Chondrocyte (in vitro differentiated cells): ENCODE measurements at regions not wholly inside any gene's neighbourhood (a gene's known extent, or its start where the extent isn't known, plus 50 kb on each side); places are given as distances from the start of the nearest gene placed in this dataset.
"Not testable (repeated sequence)": the region's sequence is repeated elsewhere in the genome, so short reads cannot be mapped to it uniquely, and the experiment has no call there.

Source experiments
- DNase-seq: peaks from one replicate; pipeline ENCODE4 v3.0.0; 2021; ENCODE audit warnings: mixed read lengths, low spot score
- H3K27ac Mint-ChIP-seq: one replicate; pipeline ENCODE4 v1.8.0; 2021; ENCODE audit warnings: mild to moderate bottlenecking, moderate library complexity, mixed read lengths; ENCODE audit not compliant: unreplicated experiment
- H3K27me3 Mint-ChIP-seq: 2 replicates; pipeline ENCODE4 v1.8.0; 2021; ENCODE audit warnings: low read depth, mixed read lengths
- H3K36me3 Mint-ChIP-seq: 2 replicates; pipeline ENCODE4 v1.8.0; 2021; ENCODE audit warnings: low read depth, mixed read lengths
- H3K4me1 Mint-ChIP-seq: 2 replicates; pipeline ENCODE4 v1.8.0; 2021; ENCODE audit warnings: low read depth, mild to moderate bottlenecking, mixed read lengths
- H3K4me3 Mint-ChIP-seq: one replicate; pipeline ENCODE4 v1.8.0; 2021; ENCODE audit warnings: mild to moderate bottlenecking, moderate library complexity, mixed read lengths; ENCODE audit not compliant: unreplicated experiment
- H3K9me3 Mint-ChIP-seq: 2 replicates; pipeline ENCODE4 v1.8.0; 2021; ENCODE audit warnings: low read depth, mixed read lengths
- TF ChIP-seq, protein P1 (sequence below): fragments of 200-600 bp; sonication (generic); IDR thresholded peaks from 2 replicates; pipeline ENCODE4 v1.5.0; 2021; ENCODE audit warnings: antibody characterized with exemption, mild to moderate bottlenecking, moderate library complexity

DNA sequence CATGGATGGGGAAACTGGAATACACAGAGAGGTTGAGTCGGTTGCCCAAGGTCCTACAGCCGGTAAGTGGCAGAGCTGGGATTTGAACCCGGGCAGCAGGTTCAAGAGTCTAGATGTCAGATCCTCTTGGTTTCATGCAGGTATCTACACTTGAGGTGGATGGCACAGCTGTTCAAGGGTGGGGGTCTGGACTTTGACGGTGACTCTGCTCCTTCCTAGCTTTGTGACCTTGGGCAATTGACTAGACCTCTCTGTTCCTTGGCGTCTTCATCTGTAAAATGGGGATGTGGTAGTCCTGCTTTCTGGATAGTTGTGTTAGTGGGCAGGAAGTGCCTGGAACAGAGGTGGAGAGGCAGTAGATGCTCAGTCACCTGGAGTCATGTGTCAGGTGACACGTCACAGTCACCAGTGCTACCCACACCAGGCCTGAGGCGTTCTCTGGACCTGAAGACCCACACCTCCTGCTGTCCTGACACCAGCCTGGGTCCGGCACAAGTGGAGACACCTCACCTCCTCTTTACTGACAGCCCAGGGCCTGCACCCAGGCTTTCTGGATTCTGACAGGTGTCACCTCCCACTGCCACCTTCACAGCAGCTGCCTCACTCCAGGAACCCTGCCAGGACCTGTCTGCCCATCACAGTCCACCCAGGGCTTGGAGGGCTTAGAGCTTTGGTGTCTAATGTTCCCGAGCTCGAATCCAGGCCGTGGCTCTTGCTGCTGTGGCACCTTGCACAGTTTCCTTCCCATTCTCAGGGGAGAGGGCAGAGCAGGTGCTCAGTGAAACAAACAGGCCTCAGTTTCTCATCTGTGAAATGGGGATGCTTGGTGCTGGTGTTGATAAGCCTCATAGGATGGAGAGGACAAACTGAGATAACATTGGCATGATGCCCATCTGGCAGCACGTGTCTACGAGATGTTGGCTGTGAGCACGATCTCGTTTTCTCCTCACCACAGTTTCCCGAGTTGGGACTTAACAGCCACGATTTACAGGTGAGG, 83.2 kb upstream of the RUNX3 start:
- no peaks in the 10 kb centered on the region for H3K9me3 Mint-ChIP-seq
- H3K4me3 Mint-ChIP-seq: no peak overlapping the region
- H3K27ac Mint-ChIP-seq: no peak overlapping the region
- H3K36me3 Mint-ChIP-seq: no peaks in the 10 kb centered on the region
- DNase-seq: no peak
- H3K4me1 Mint-ChIP-seq: peaks cover 28% of the 10 kb centered on the region
- TF ChIP-seq, protein P1, sequence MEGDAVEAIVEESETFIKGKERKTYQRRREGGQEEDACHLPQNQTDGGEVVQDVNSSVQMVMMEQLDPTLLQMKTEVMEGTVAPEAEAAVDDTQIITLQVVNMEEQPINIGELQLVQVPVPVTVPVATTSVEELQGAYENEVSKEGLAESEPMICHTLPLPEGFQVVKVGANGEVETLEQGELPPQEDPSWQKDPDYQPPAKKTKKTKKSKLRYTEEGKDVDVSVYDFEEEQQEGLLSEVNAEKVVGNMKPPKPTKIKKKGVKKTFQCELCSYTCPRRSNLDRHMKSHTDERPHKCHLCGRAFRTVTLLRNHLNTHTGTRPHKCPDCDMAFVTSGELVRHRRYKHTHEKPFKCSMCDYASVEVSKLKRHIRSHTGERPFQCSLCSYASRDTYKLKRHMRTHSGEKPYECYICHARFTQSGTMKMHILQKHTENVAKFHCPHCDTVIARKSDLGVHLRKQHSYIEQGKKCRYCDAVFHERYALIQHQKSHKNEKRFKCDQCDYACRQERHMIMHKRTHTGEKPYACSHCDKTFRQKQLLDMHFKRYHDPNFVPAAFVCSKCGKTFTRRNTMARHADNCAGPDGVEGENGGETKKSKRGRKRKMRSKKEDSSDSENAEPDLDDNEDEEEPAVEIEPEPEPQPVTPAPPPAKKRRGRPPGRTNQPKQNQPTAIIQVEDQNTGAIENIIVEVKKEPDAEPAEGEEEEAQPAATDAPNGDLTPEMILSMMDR: no peak
- no peaks in the 10 kb centered on the region for H3K27me3 Mint-ChIP-seq

DNA sequence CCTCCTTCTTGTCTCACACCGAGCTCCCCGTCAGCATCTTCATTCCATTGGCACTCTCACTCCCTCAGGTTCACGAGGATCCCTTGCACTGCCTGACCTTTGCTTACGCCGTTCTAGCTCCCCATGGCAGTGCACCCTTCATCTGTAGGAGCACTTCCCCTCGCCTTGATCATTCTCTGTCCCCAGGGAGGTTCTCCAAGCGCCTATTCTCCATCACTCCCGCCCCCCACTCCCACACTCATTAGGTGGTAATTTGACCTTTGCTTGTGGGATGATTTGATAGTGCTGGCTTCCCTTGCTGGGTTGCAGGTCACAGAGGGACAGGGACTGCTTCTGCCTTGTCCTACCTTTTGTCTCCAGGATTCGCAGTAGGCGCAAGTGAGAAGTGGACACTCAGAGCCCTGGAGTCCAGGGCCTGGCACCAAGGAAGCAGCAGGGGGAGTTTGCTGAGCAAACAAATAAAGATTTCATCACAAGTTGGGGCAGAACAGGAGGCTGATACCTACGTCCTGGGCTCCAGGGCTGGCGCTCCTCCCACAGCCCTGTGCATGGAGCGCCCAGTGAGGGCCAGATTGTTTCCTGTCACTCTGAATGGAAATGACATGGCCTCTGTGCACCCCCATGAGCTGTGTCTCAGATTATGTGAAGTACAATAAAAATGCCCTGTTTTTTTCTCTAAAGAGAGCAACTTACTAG, 82.0 kb upstream of the RUNX3 start:
- Mint-ChIP-seq H3K27me3 (no peaks in the 10 kb centered on the region), H3K36me3 (no peaks in the 10 kb centered on the region), H3K4me1 (peaks cover 29% of the 10 kb centered on the region), H3K27ac (no peak overlapping the region), H3K4me3 (no peak overlapping the region), H3K9me3 (no peaks in the 10 kb centered on the region)
- TF ChIP-seq, protein P1: no peak
- DNase-seq: no peak

DNA sequence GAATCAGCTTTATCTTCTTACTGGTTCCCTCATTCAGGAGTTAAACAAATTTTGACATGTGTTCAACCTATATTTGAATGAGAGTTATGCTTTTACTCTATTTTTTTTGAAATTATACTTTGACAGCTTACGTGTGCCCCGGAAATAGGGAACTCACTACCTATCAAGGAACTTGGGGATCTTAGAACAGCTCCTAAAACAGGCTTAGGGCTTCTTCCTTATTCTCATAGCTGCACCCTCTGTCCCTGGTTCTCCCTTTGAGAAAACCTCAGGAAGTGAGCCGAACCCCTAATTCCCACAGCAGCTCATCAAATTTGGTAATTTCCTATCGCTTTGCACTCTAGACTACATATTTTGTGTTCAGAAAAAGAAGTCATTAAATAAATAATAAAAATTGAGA, 81.2 kb upstream of the RUNX3 start:
- no peak for DNase-seq
- Mint-ChIP-seq H3K4me3 (no peak overlapping the region), H3K27ac (no peak overlapping the region), H3K27me3 (peaks cover 6% of the 10 kb centered on the region), H3K9me3 (no peaks in the 10 kb centered on the region), H3K4me1 (peaks cover 38% of the 10 kb centered on the region), H3K36me3 (no peaks in the 10 kb centered on the region)
- TF ChIP-seq, protein P1: no peak

DNA sequence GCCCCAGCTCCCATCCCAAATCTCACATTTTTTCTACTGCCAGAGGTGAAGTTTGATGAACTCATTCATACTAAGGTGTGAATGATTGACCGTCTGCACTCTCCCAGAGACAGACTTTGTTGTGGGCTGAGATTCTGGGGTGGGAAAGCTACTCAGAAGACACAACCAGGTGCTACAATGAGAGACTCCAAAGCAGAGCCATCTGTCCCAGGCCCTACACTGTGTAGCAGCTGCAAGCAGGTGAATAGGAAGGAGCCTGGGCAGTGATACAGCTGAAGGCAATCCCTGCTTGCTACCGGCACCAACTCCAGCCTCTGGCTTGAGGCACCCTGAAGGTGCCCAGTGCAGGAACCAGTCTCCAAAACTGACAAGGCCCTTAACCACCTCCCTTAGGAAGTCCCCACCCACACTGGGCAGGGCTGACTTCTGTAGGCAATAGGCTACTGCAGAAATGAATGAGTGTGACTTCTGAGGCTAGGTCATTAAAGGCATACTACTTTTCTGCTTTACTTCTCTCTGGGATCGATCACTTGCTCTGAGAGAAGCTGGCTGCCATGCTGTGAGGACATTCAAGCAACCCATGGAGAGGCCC, 79.7 kb upstream of the RUNX3 start:
- Mint-ChIP-seq H3K27me3 (peaks cover 6% of the 10 kb centered on the region), H3K4me3 (no peak overlapping the region), H3K4me1 (peaks cover 46% of the 10 kb centered on the region), H3K36me3 (no peaks in the 10 kb centered on the region), H3K9me3 (no peaks in the 10 kb centered on the region), H3K27ac (no peak overlapping the region)
- TF ChIP-seq, protein P1: no peak
- no peak for DNase-seq

DNA sequence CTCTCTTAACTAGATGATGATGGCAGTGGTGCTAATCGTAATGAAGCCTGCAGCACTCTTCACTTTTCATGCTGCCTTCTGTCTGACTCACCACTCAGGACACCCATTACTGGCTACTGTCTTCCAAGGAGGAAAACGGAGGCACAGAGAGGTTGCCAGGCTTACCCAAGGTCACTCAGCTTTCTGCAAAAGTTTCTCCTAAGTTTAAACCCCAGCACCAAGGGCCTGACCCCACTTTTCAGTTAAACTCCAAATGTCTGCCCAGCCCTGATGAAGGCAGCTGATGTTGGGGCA, 78.1 kb upstream of the RUNX3 start:
- Mint-ChIP-seq H3K4me1 (peaks cover 61% of the 10 kb centered on the region), H3K36me3 (no peaks in the 10 kb centered on the region), H3K4me3 (no peak overlapping the region), H3K9me3 (no peaks in the 10 kb centered on the region), H3K27ac (no peak overlapping the region), H3K27me3 (peaks cover 6% of the 10 kb centered on the region)
- no peak for DNase-seq
- TF ChIP-seq, protein P1: no peak

DNA sequence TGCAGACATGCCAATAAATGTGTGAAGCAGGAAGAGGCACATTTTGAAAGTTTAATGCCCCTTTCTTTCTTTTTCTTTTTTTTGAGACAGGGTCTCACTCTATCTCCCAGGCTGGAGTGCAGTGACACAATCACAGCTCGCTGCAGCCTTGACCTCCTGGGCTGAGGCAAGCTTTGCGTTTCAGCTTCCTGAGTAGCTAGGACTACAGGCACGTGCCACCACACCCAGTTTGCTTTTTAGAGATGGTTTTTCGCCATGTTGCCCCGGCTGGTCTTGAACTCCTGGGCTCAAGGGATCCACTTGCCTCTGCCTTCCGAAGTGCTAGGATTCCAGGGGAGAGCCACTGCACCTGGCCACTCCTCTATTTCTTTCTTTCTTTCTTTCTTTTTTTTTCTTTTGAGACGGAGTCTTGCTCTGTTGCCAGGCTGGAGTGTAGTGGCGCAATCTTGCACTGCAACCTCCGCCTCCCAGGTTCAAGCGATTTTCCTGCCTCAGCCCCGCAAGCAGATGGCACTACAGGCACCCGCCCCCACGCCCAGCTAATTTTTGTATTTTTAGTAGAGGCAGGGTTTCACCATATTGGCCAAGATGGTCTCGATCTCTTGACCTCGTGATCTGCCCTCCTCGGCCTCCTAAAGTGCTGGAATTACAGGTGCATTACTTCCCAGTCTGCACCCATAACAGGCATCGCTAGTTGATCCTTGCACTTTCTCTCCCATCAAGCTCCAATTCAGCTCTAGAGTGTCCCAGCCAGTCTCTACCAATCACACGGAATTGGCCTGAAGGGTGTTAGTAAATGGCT, 77.5 kb upstream of the RUNX3 start:
- not testable (repeated sequence) for H3K4me3 Mint-ChIP-seq, DNase-seq, H3K27me3 Mint-ChIP-seq, H3K36me3 Mint-ChIP-seq, H3K27ac Mint-ChIP-seq, H3K9me3 Mint-ChIP-seq
- peaks cover 61% of the 10 kb centered on the region for H3K4me1 Mint-ChIP-seq
